Vagina (tissue), 2 donors: ENCODE measurements at regions not wholly inside any gene's neighbourhood (a gene's known extent, or its start where the extent isn't known, plus 50 kb on each side); places are given as distances from the start of the nearest gene placed in this dataset.
A peak's percentile ranks its signal among the peaks of the same experiment; 100 is the strongest.

Experiments
- DNase-seq, 2 donors: peaks; one replicate each; pipeline ENCODE4 v3.0.0-alpha.2; 2017; ENCODE audit errors: extremely low spot score in 2 of 2
- H3K27ac ChIP-seq: fragments of 200-600 bp; sonication (generic); one replicate; pipeline ENCODE4 v1.5.1; 2019
- H3K27me3 ChIP-seq: fragments of 200-600 bp; sonication (generic); one replicate; pipeline ENCODE4 v1.5.1; 2019
- H3K36me3 ChIP-seq, 2 donors: fragments of 200-600 bp; sonication (generic); one replicate each; pipeline ENCODE4 v1.5.1; 2017 to 2019
- H3K4me1 ChIP-seq: fragments of 200-600 bp; sonication (generic); one replicate; pipeline ENCODE4 v1.5.1; 2019
- H3K4me3 ChIP-seq, 2 donors: fragments of 200-600 bp; sonication (generic); 1 replicate in 1 of 2; 2 replicates in 1 of 2; pipeline ENCODE4 v1.5.1; 2016 to 2019
- H3K9me3 ChIP-seq: fragments of 200-600 bp; sonication (generic); one replicate; pipeline ENCODE4 v1.5.1; 2019
- CTCF ChIP-seq, 3 experiments: fragments of 450-650 bp in 2 of 3; fragments of 200-600 bp in 1 of 3; sonication (generic) in 1 of 3; IDR thresholded peaks; one replicate each; pipeline ENCODE4 v1.5.1; 2017 to 2019; ENCODE audit warnings: antibody characterized with exemption in 3 of 3, mild to moderate bottlenecking in 2 of 3, moderate library complexity in 2 of 3
- POLR2A ChIP-seq, 2 donors: fragments of 450-650 bp; IDR thresholded peaks; one replicate each; pipeline ENCODE4 v1.6.1; 2017; ENCODE audit warnings: antibody characterized with exemption in 2 of 2, mild to moderate bottlenecking in 2 of 2, moderate library complexity in 2 of 2
- POLR2AphosphoS5 ChIP-seq, 2 donors: sonication (generic); formaldehyde crosslinking; IDR thresholded peaks; one replicate each; pipeline ENCODE4 v1.9.0; 2017; ENCODE audit warnings: antibody characterized with exemption in 2 of 2, mild to moderate bottlenecking in 2 of 2, low read depth in 1 of 2; ENCODE audit not compliant: insufficient read depth in 1 of 2
- intact Hi-C: fragments of 100-400 bp; cut with DNase I; formaldehyde crosslinking; loops from one replicate; pipeline ENCODE4 v1.15.1; 2023

- TF ChIP-seq POLR2AphosphoS5 (IDR thresholded peaks at IDR 0.05; ENCODE audit: insufficient read depth in 1 of 2, low read depth in 1 of 2) (no peak), POLR2A (IDR thresholded peaks at IDR 0.05) (no peak), CTCF (IDR thresholded peaks at IDR 0.05) (no peak)
- intact Hi-C loops = no loop called here
- no peak overlapping the region for H3K27ac ChIP-seq
These were observed 332.1 kb downstream of the PIK3R1 start for GRCh38 chr5:68547622-68548021.

GRCh38 chr5:68548959-68549676, 333.6 kb downstream of the PIK3R1 start:
- H3K27me3 ChIP-seq = no peaks in the 10 kb centered on the region
- no peak for TF ChIP-seq CTCF (IDR thresholded peaks at IDR 0.05)
- TF ChIP-seq POLR2AphosphoS5 (IDR thresholded peaks at IDR 0.05; ENCODE audit: insufficient read depth in 1 of 2, low read depth in 1 of 2) = no peak
- intact Hi-C loops = no loop called here
- no peak overlapping the region for H3K4me3 ChIP-seq
- no peaks in the 10 kb centered on the region for H3K9me3 ChIP-seq
- H3K4me1 ChIP-seq = peaks cover 18% of the 10 kb centered on the region
- no peak for DNase-seq
- no peak overlapping the region for H3K27ac ChIP-seq
- H3K36me3 ChIP-seq = no peaks in the 10 kb centered on the region

More at GRCh38 chr5:68547622-68548021, 332.1 kb downstream of the PIK3R1 start:
- no peaks in the 10 kb centered on the region for H3K9me3 ChIP-seq
- peaks cover 18% of the 10 kb centered on the region for H3K4me1 ChIP-seq
- no peak for DNase-seq
- no peaks in the 10 kb centered on the region for H3K36me3 ChIP-seq
- H3K27me3 ChIP-seq = no peaks in the 10 kb centered on the region
- no peak overlapping the region for H3K4me3 ChIP-seq

- H3K4me3 ChIP-seq = no peak overlapping the region
- no peak for DNase-seq
- no peaks in the 10 kb centered on the region for H3K36me3 ChIP-seq
- peaks cover 20% of the 10 kb centered on the region for H3K4me1 ChIP-seq
- no peak for TF ChIP-seq POLR2A (IDR thresholded peaks at IDR 0.05)
- no peak for TF ChIP-seq POLR2AphosphoS5 (IDR thresholded peaks at IDR 0.05; ENCODE audit: insufficient read depth in 1 of 2, low read depth in 1 of 2)
- TF ChIP-seq CTCF (IDR thresholded peaks at IDR 0.05) = no peak
- no peaks in the 10 kb centered on the region for H3K9me3 ChIP-seq
- no peaks in the 10 kb centered on the region for H3K27me3 ChIP-seq
- intact Hi-C loops = no loop called here
- H3K27ac ChIP-seq = no peak overlapping the region
These were observed 334.5 kb downstream of the PIK3R1 start for GRCh38 chr5:68550015-68550414.

GRCh38 chr5:68551436-68551835, 335.9 kb downstream of the PIK3R1 start:
- no peaks in the 10 kb centered on the region for H3K36me3 ChIP-seq
- no peak overlapping the region for H3K27ac ChIP-seq
- no peak for TF ChIP-seq POLR2A (IDR thresholded peaks at IDR 0.05)
- TF ChIP-seq POLR2AphosphoS5 (IDR thresholded peaks at IDR 0.05; ENCODE audit: insufficient read depth in 1 of 2, low read depth in 1 of 2) = no peak
- no peak for TF ChIP-seq CTCF (IDR thresholded peaks at IDR 0.05)
- no peak overlapping the region for H3K4me3 ChIP-seq
- peaks cover 18% of the 10 kb centered on the region for H3K4me1 ChIP-seq
- intact Hi-C loops = no loop called here
- DNase-seq = no peak
- H3K27me3 ChIP-seq = no peaks in the 10 kb centered on the region
- H3K9me3 ChIP-seq = no peaks in the 10 kb centered on the region

- Histone ChIP-seq H3K4me3 (no peak overlapping the region), H3K4me1 (peaks cover 8% of the 10 kb centered on the region), H3K9me3 (no peaks in the 10 kb centered on the region), H3K27me3 (no peaks in the 10 kb centered on the region), H3K36me3 (no peaks in the 10 kb centered on the region), H3K27ac (no peak overlapping the region)
- intact Hi-C loops = no loop called here
- DNase-seq = no peak
- TF ChIP-seq POLR2AphosphoS5 (IDR thresholded peaks at IDR 0.05; ENCODE audit: insufficient read depth in 1 of 2, low read depth in 1 of 2) (peak in 1 of 2 donors; percentile 54), POLR2A (IDR thresholded peaks at IDR 0.05) (no peak)
These were observed 339.2 kb downstream of the PIK3R1 start for GRCh38 chr5:68554571-68555279.
